AML-193 (cell line): ENCODE measurements at regions not wholly inside any gene's neighbourhood (a gene's known extent, or its start where the extent isn't known, plus 50 kb on each side); places are given as distances from the start of the nearest gene placed in this dataset.
"Not testable (repeated sequence)": the region's sequence is repeated elsewhere in the genome, so short reads cannot be mapped to it uniquely, and the experiment has no call there.

Experiments used
- DNase-seq, 2 experiments: peaks; one replicate each; lab custom pipeline; 2025; lab: John Stamatoyannopoulos, UW

GRCh38 chr11:13135385-13136271, 126.5 kb downstream of the RASSF10 start:
- DNase-seq = no peak

- DNase-seq = no peak
Observed at GRCh38 chr11:13136272-13136596, 127.1 kb downstream of the RASSF10 start.

- DNase-seq = no peak
Observed at GRCh38 chr11:13137844-13138301, 128.8 kb downstream of the RASSF10 start.

- DNase-seq = not testable (repeated sequence)
Observed at GRCh38 chr11:13139085-13139484, 130.0 kb downstream of the RASSF10 start.

- DNase-seq = no peak
Observed at GRCh38 chr11:13140028-13140870, 131.1 kb downstream of the RASSF10 start.

GRCh38 chr11:13140873-13141655, 131.9 kb downstream of the RASSF10 start:
- no peak for DNase-seq

- DNase-seq = no peak
Observed at GRCh38 chr11:13141731-13142709, 132.9 kb downstream of the RASSF10 start.

GRCh38 chr11:13143486-13144297, 133.9 kb upstream of the BMAL1 start:
- no peak for DNase-seq

- no peak for DNase-seq
Observed at GRCh38 chr11:13145461-13145860, 132.1 kb upstream of the BMAL1 start.

- DNase-seq = no peak
Observed at GRCh38 chr11:13149991-13150390, 127.6 kb upstream of the BMAL1 start.

- no peak for DNase-seq
Observed at GRCh38 chr11:13150487-13150886, 127.1 kb upstream of the BMAL1 start.

- DNase-seq = no peak
Observed at GRCh38 chr11:13152264-13152663, 125.3 kb upstream of the BMAL1 start.

GRCh38 chr11:13152736-13153541, 124.7 kb upstream of the BMAL1 start:
- no peak for DNase-seq

GRCh38 chr11:13154374-13154773, 123.2 kb upstream of the BMAL1 start:
- DNase-seq = not testable (repeated sequence)

- no peak for DNase-seq
Observed at GRCh38 chr11:13160346-13160745, 117.2 kb upstream of the BMAL1 start.

- DNase-seq = no peak
Observed at GRCh38 chr11:13160806-13161205, 116.8 kb upstream of the BMAL1 start.

GRCh38 chr11:13163158-13163557, 114.4 kb upstream of the BMAL1 start:
- no peak for DNase-seq

- DNase-seq = no peak
Observed at GRCh38 chr11:13166036-13166435, 111.6 kb upstream of the BMAL1 start.

GRCh38 chr11:13168271-13168670, 109.3 kb upstream of the BMAL1 start:
- no peak for DNase-seq
